HepG2 (cell line): ENCODE measurements at regions not wholly inside any gene's neighbourhood (a gene's known extent, or its start where the extent isn't known, plus 50 kb on each side); places are given as distances from the start of the nearest gene placed in this dataset.

Experiments used
- EZH2 ChIP-seq: conservative IDR thresholded peaks from 2 replicates; pipeline ENCODE4 v1.6.1; 2012; ENCODE audit warnings: mild to moderate bottlenecking, low read depth, low read length, moderate library complexity
- NFKB2 ChIP-seq: sonication (generic); formaldehyde crosslinking; IDR thresholded peaks from 2 replicates; pipeline ENCODE4 v1.4.0; 2020; ENCODE audit warnings: missing genetic modification reagents, borderline replicate concordance
- RBAK ChIP-seq: sonication (generic); formaldehyde crosslinking; IDR thresholded peaks from 2 replicates; pipeline ENCODE4 v1.5.1; 2020; ENCODE audit warnings: mild to moderate bottlenecking, missing genetic modification reagents
- ZNF225 ChIP-seq: sonication (generic); formaldehyde crosslinking; IDR thresholded peaks from 2 replicates; pipeline ENCODE4 v1.4.0; 2020; ENCODE audit warnings: mild to moderate bottlenecking, missing genetic modification reagents
- ZNF337 ChIP-seq: sonication (generic); formaldehyde crosslinking; IDR thresholded peaks from 2 replicates; pipeline ENCODE4 v1.5.1; 2020; ENCODE audit warnings: missing genetic modification reagents, low read depth, mild to moderate bottlenecking, borderline replicate concordance
- ZNF350 ChIP-seq: sonication (generic); formaldehyde crosslinking; IDR thresholded peaks from 2 replicates; pipeline ENCODE4 v1.4.0; 2020; ENCODE audit warnings: mild to moderate bottlenecking, low read depth, missing genetic modification reagents, borderline replicate concordance
- ZSCAN20 ChIP-seq: sonication (generic); formaldehyde crosslinking; IDR thresholded peaks from 2 replicates; pipeline ENCODE4 v1.4.0; 2020; ENCODE audit warnings: missing genetic modification reagents, mild to moderate bottlenecking, borderline replicate concordance
- TF ChIP-seq, protein P1 (sequence below): sonication (generic); formaldehyde crosslinking; IDR thresholded peaks from 2 replicates; pipeline ENCODE4 v1.5.0; 2020; ENCODE audit warnings: mild to moderate bottlenecking, missing genetic modification reagents, moderate library complexity

DNA sequence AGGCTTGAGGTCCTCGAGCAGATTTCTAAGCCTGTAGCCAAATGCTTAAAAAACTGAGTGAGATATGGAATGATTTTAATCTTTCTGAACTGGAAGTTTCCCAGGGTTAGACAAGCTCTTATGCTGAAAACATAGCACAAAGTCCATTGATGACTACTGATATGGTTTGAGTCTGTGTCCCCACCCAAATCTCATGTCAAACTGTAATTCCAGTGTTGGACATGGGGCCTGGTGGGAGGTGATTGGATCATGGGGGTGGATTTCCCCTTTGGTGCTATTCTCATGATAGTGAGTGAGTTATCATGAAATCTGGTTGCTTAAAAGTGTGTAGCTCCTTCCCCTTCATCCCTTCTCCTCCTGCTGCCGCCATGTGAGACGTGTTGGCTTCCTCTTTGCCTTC lies 454.9 kb downstream of the SPRY1 start:
- TF ChIP-seq ZNF350 (CRISPR knock-in tag) (no peak), NFKB2 (CRISPR knock-in tag) (no peak), ZNF337 (CRISPR knock-in tag) (no peak), EZH2 (no peak), ZSCAN20 (CRISPR knock-in tag) (no peak), ZNF225 (no peak), RBAK (CRISPR knock-in tag) (no peak)
- TF ChIP-seq, protein P1, sequence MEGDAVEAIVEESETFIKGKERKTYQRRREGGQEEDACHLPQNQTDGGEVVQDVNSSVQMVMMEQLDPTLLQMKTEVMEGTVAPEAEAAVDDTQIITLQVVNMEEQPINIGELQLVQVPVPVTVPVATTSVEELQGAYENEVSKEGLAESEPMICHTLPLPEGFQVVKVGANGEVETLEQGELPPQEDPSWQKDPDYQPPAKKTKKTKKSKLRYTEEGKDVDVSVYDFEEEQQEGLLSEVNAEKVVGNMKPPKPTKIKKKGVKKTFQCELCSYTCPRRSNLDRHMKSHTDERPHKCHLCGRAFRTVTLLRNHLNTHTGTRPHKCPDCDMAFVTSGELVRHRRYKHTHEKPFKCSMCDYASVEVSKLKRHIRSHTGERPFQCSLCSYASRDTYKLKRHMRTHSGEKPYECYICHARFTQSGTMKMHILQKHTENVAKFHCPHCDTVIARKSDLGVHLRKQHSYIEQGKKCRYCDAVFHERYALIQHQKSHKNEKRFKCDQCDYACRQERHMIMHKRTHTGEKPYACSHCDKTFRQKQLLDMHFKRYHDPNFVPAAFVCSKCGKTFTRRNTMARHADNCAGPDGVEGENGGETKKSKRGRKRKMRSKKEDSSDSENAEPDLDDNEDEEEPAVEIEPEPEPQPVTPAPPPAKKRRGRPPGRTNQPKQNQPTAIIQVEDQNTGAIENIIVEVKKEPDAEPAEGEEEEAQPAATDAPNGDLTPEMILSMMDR (CRISPR knock-in tag), result no peak
